ENCODE measurements at regions not wholly inside any gene's neighbourhood (a gene's known extent, or its start where the extent isn't known, plus 50 kb on each side); places are given as distances from the start of the nearest gene placed in this dataset.

- TF ChIP-seq MAX (IDR thresholded peaks at IDR 0.05) (no peak), CTBP2 (IDR thresholded peaks at IDR 0.05; ENCODE audit: borderline replicate concordance, insufficient read depth, insufficient read length, low read length) (no peak), POLR2A (IDR thresholded peaks at IDR 0.05; ENCODE audit: control extremely low read depth in 1 of 2, low read depth in 2 of 2, low read length in 2 of 2) (no peak), TCF12 (IDR thresholded peaks at IDR 0.05; ENCODE audit: low read depth, low read length) (no peak), EGR1 (IDR thresholded peaks at IDR 0.05; ENCODE audit: borderline replicate concordance, low read depth, low read length) (no peak), CHD2 (IDR thresholded peaks at IDR 0.05; ENCODE audit: low read length) (no peak)
These were observed 96.9 kb upstream of the FAM180A start (continued) for GRCh38 chr7:135845415-135846075.

All from H1 (cell line).